ENCODE measurements at regions not wholly inside any gene's neighbourhood (a gene's known extent, or its start where the extent isn't known, plus 50 kb on each side); places are given as distances from the start of the nearest gene placed in this dataset.

- TF ChIP-seq CTCF (IDR thresholded peaks at IDR 0.05; ENCODE audit: low read depth, low read length): no peak
Measured at GRCh38 chr10:128386816-128387604, 260.8 kb upstream of the MKI67 start.

GRCh38 chr10:128390596-128390995 is 264.4 kb upstream of the MKI67 start:
- TF ChIP-seq CTCF (IDR thresholded peaks at IDR 0.05; ENCODE audit: low read depth, low read length): no peak
- no peak for DNase-seq (ENCODE audit: low read depth in 2 of 2)

More at GRCh38 chr10:128386816-128387604, 260.8 kb upstream of the MKI67 start:
- H3K4me3 ChIP-seq (replicated peaks in 1 of 2; ENCODE audit: low read depth in 2 of 2, low read length in 2 of 2): no peak overlapping the region
- DNase-seq (ENCODE audit: low read depth in 2 of 2): no peak

GRCh38 chr10:128393546-128393945 is 267.3 kb upstream of the MKI67 start:
- no peak for TF ChIP-seq CTCF (IDR thresholded peaks at IDR 0.05; ENCODE audit: low read depth, low read length)
- no peak overlapping the region for H3K4me3 ChIP-seq (replicated peaks in 1 of 2; ENCODE audit: low read depth in 2 of 2, low read length in 2 of 2)
- DNase-seq (ENCODE audit: low read depth in 2 of 2): no peak

More at GRCh38 chr10:128390596-128390995, 264.4 kb upstream of the MKI67 start:
- H3K4me3 ChIP-seq (replicated peaks in 1 of 2; ENCODE audit: low read depth in 2 of 2, low read length in 2 of 2): no peak overlapping the region

GRCh38 chr10:128398118-128398517 is 271.9 kb upstream of the MKI67 start:
- DNase-seq (ENCODE audit: low read depth in 2 of 2): no peak
- TF ChIP-seq CTCF (IDR thresholded peaks at IDR 0.05; ENCODE audit: low read depth, low read length): no peak

GRCh38 chr10:128398999-128399398 is 272.8 kb upstream of the MKI67 start:
- no peak for DNase-seq (ENCODE audit: low read depth in 2 of 2)
- no peak for TF ChIP-seq CTCF (IDR thresholded peaks at IDR 0.05; ENCODE audit: low read depth, low read length)
- H3K4me3 ChIP-seq (replicated peaks in 1 of 2; ENCODE audit: low read depth in 2 of 2, low read length in 2 of 2): no peak overlapping the region

More at GRCh38 chr10:128398118-128398517, 271.9 kb upstream of the MKI67 start:
- no peak overlapping the region for H3K4me3 ChIP-seq (replicated peaks in 1 of 2; ENCODE audit: low read depth in 2 of 2, low read length in 2 of 2)

GRCh38 chr10:128400564-128400963 is 274.3 kb upstream of the MKI67 start:
- TF ChIP-seq CTCF (IDR thresholded peaks at IDR 0.05; ENCODE audit: low read depth, low read length): no peak
- no peak for DNase-seq (ENCODE audit: low read depth in 2 of 2)

More at GRCh38 chr10:128400564-128400963, 274.3 kb upstream of the MKI67 start:
- H3K4me3 ChIP-seq (replicated peaks in 1 of 2; ENCODE audit: low read depth in 2 of 2, low read length in 2 of 2): no peak overlapping the region
